ENCODE measurements at regions not wholly inside any gene's neighbourhood (a gene's known extent, or its start where the extent isn't known, plus 50 kb on each side); places are given as distances from the start of the nearest gene placed in this dataset.

- Mint-ChIP-seq H3K27me3 (ENCODE audit: low read depth) (no peaks in the 10 kb centered on the region), H3K4me1 (peaks cover 58 to 71% of the 10 kb centered on the region in 2 experiments), H3K27ac (peak overlapping the region; percentile 82 to 99 (median 98)), H3K36me3 (ENCODE audit: insufficient read depth in 1 of 3, low read depth in 3 of 3) (peaks cover 51 to 66% (median 63%) of the 10 kb centered on the region in 3 experiments), H3K4me3 (peak overlapping the region; percentile 97 to 99), H3K9me3 (peaks cover 0 to 4% of the 10 kb centered on the region in 2 experiments; a peak in 2 of 5 replicates)
- peaks cover 4% of the 10 kb centered on the region for H3K23me2 ChIP-seq (ENCODE audit: insufficient read length, low read depth, low read length, poor library complexity, severe bottlenecking)
- no peak overlapping the region for H2BK120ac ChIP-seq (ENCODE audit: low read depth, low read length, poor library complexity, severe bottlenecking)
- H4K8ac ChIP-seq (replicated peaks; ENCODE audit: insufficient read length, low read depth, low read length), result no peak overlapping the region
- H3K9ac ChIP-seq (ENCODE audit: extremely low read depth, insufficient read length, low read length), result peak overlapping the region; percentile 14
- H3K23ac ChIP-seq (ENCODE audit: insufficient read length, low read depth, low read length), result no peak overlapping the region
- H4K5ac ChIP-seq (ENCODE audit: insufficient read length, low read depth, low read length), result no peak overlapping the region
- no peak overlapping the region for H2BK12ac ChIP-seq (ENCODE audit: insufficient read length, low read depth, low read length)
- H3K4ac ChIP-seq (ENCODE audit: low read depth, low read length), result no peak overlapping the region
- H3K27me3 ChIP-seq (ENCODE audit: insufficient read depth, low read length), result no peaks in the 10 kb centered on the region
- no peaks in the 10 kb centered on the region; the same call in 1 of the 2 replicates for H3K4me1 ChIP-seq (ENCODE audit: insufficient read depth, low read length)
- H3T11ph ChIP-seq (ENCODE audit: low read length), result no peak overlapping the region
- H3K18ac ChIP-seq (ENCODE audit: insufficient read length, low read depth, low read length), result no peak overlapping the region
- H3K56ac ChIP-seq (ENCODE audit: insufficient read length, low read depth, low read length), result no peak overlapping the region
- H3K79me2 ChIP-seq (ENCODE audit: insufficient read depth, low read length), result peaks cover 52% of the 10 kb centered on the region
- H4K91ac ChIP-seq (ENCODE audit: insufficient read length, low read depth, low read length), result no peak overlapping the region
- no CpG with 5 or more reads among the region's 2 CpGs for WGBS (ENCODE audit: extremely low coverage, insufficient read length, low lambda C conversion rate)
- H3K9me3 ChIP-seq (ENCODE audit: control insufficient read depth, low read depth, low read length), result no peaks in the 10 kb centered on the region
- no peak for DNase-seq
- no peak overlapping the region for H2AK5ac ChIP-seq (ENCODE audit: insufficient read length, low read length)
- H3K79me1 ChIP-seq (ENCODE audit: insufficient read depth, low read depth, low read length, poor library complexity, severe bottlenecking), result no peaks in the 10 kb centered on the region
- no peaks in the 10 kb centered on the region for H4K20me1 ChIP-seq (ENCODE audit: control insufficient read depth, insufficient read depth, insufficient read length)
- H2AFZ ChIP-seq (ENCODE audit: low read length), result no peak overlapping the region
- H3K14ac ChIP-seq (ENCODE audit: insufficient read depth, low read length), result no peak overlapping the region
- TF ChIP-seq CTCF (conservative IDR thresholded peaks at IDR 0.05), result no peak
- H3K4me2 ChIP-seq (ENCODE audit: insufficient read depth, insufficient read length, low read length), result peak overlapping the region; percentile 78
- peak overlapping the region; percentile 80 for H3K27ac ChIP-seq (ENCODE audit: insufficient read length, low read depth, low read length)
- H2BK5ac ChIP-seq (ENCODE audit: insufficient read length, low read length), result no peak overlapping the region
- no peak overlapping the region for H2BK15ac ChIP-seq (ENCODE audit: low read depth, low read length)
- no peak overlapping the region for H2BK20ac ChIP-seq (ENCODE audit: low read depth, low read length, poor library complexity, severe bottlenecking)
These were observed 876.2 kb downstream of the TBL1XR1 start for GRCh38 chr3:176321099-176321498.

Measured in H9 (cell line).